Myocyte (in vitro differentiated cells): ENCODE measurements at regions not wholly inside any gene's neighbourhood (a gene's known extent, or its start where the extent isn't known, plus 50 kb on each side); places are given as distances from the start of the nearest gene placed in this dataset.
"Not testable (repeated sequence)": the region's sequence is repeated elsewhere in the genome, so short reads cannot be mapped to it uniquely, and the experiment has no call there.

Experiments used
- DNase-seq: peaks from one replicate; pipeline ENCODE4 v3.0.0-alpha.2; 2012; ENCODE audit warnings: low read depth

DNA sequence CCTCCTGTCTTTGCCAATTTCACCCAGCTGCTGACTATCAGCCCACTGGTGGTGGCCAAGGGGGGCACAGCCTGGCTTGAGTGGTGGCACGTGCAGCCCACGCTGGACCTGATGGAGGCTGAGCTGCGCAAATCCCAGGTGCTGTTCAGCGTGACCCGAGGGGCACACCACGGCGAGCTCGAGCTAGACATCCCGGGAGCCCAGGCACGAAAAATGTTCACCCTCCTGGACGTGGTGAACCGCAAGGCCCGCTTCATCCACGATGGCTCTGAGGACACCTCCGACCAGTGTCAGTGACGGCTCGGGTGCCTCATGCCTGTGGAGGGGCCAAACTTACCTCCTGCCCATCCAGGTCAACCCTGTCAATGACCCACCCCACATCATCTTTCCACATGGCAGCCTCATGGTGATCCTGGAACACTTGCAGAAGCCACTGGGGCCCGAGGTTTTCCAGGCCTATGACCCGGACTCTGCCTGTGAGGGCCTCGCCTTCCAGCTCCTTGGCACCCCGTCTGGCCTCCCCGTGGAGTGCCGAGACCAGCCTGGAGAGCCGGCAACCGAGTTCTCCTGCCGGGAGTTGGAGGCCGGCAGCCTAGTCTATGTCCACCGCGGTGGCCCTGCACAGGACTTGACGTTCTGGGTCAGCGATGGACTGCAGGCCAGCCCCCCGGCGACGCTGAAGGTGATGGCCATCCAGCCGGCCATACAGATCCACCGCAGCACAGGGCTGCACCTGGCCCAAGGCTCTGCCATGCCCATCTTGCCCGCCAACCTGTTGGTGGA, 180.2 kb downstream of the TBC1D2B start:
- DNase-seq, result not testable (repeated sequence)

DNA sequence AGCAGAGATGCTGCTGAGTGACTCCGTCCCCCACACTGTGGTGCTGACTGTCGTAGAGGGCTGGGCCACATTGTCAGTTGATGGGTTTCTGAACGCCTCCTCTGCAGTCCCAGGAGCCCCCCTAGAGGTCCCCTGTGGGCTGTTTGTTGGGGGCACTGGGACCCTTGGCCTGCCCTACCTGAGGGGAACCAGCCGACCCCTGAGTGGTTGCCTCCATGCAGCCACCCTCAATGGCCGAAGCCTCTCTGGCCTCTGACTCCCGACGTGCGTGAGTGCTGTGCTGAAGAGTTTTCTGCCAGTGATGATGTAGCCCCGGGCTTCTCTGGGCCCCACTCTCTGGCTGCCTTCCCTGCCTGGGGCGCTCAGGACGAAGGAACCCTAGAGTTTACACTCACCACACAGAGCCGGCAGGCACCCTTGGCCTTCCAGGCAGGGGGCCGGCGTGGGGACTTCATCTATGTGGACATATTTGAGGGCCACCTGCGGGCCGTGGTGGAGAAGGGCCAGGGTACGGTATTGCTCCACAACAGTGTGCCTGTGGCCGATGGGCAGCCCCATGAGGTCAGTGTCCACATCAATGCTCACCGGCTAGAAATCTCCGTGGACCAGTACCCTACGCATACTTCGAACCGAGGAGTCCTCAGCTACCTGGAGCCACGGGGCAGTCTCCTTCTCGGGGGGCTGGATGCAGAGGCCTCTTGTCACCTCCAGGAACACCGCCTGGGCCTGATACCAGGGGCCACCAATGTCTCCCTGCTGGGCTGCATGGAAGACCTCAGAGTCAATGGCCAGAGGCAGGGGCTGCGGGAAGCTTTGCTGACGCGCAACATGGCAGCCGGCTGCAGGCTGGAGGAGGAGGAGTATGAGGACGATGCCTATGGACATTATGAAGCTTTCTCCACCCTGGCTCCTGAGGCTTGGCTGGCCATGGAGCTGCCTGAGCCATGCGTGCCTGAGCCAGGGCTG, 181.1 kb downstream of the TBC1D2B start:
- not testable (repeated sequence) for DNase-seq

DNA sequence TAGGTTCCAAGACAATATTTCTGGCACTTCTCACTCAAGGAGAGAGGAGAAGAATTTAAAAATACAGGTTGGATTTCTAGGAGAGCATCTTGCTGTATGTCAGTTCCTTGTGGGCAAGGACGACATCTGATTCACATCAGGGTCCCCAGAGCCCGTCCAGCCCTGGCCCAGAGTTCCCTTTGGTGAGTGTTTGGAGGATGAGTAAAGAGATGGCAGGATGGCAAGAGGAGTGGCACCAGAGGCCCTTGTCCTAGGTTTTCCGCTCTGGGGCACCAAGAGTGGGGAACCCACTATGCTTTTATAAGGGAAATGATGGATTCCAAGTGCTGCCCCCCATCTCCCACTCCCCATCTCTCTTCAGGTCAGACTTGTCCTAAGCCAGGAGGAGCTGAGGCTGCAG, 181.8 kb downstream of the TBC1D2B start:
- DNase-seq, result no peak

DNA sequence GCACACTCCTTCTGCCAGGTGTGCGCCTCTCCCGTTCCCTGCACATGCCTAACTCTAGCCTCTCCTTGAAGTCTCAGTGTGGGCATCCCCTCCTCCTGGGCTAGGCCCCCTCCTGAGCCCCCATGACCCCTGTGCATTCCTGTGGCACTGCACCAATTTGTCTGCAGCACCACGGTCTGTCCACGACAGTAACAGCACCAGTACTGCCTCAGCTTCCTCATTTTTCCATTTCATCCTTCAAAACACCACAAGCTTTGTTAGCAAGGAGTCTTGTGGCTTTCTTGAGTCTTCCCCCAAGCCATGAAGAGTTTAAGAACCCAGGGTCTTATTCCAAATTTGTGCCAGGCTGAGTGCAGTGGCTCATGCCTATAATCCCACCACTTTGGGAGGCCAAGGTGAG, 182.4 kb downstream of the TBC1D2B start:
- DNase-seq, result not testable (repeated sequence)

DNA sequence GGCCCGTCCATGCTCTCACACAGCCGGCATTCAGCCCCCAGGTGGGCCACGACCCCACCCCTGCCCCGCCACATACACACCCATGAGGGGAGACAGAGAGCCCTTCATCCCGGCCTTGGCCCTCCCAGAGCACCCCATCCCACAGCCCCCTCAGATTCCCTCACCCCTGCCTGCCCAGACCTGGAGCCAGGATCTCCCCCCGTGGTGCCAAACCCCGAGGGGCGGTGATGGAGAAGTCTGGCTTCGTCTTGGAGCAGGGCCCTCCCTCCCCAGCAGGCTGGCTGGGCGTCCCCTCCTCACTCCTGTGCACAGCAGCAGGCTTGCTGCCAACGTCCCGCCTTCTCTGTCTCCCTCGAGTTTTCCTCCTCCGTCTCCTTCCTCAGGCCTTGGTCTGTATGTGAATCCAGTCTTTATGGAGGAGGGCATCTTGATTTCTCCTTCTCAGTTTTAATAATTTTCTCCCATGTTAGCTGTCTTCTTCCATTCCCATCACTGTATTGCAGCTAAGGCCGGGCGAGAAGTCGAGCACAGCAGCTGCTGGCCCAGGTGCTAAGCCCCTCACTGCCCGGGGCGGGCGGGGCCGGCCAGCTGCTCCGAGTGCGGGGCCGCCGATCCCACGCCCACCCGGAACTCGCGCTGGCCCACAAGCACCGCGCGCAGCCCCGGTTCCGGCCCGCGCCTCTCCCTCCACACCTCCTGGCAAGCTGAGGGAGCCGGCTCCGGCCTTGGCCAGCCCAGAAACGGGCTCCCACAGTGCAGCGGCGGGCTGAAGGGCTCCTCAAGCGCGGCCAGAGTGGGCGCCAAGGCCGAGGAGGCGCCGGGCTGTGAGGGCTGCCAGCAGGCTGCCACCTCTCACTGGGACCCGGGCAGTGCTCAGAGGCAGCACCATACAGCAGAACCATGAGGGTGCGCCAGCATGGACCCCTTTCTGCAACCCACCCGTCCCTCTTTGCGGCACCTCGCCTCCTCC, 183.6 kb downstream of the TBC1D2B start:
- DNase-seq, result peak; percentile 36

DNA sequence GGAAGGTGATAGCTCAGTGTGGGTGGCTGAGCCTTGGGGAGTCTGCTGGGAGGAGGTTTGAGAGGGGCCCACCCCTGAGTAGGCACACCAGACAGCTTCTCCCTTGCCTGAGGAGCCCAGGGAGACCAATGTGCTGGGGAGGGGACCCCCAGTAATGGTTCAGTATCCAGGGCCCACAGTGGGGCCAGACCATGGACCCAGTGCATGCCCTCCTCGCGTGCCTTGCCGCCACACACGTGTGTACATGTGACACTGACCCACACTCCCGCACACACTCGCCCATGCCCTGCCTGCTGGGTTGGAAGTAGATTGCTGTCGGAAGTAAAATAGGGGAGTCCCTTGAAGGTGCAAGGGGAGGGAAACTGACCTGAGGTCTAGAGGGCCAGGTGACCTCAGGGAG, 184.3 kb downstream of the TBC1D2B start:
- not testable (repeated sequence) for DNase-seq

DNA sequence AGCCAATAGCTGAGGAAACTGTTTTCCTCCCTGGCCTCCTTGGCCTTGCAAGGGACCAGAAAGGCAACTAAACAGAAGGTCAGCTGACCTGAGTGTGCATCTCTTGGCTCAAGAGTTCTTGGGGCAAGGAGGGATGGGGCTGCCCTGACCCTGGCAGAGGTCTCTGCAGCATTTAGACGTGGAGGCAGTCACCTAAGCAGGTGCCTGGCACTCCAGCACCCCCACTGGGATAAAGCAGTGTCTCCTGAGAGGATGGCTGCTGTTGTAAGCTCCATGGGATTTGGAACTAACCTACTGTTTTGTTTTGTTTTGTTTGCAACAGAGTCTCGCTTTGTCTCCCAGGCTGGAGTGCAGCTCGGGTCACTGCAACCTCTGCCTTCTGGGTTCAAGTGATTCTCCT, 185.2 kb downstream of the TBC1D2B start:
- DNase-seq, result no peak

DNA sequence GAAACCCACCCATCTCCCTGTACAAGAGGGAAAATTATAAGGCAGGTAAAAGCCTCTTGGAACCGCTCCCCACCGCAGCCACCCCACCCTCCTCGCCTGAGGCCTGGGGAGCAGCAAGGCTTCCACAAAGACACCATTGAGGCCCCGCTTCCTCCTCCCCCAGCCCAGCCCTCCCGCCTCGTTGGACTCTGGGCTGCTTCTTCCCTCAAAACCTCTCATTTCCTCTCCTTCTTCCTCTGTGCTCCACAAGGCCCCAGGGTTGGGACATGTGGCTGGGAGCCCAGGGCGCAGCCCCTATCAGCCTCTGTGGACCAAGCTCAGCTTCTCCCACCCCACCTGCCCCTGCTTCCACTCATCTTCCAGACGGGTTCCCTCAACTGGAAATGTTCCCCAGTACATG, 185.6 kb downstream of the TBC1D2B start:
- DNase-seq, result not testable (repeated sequence)

DNA sequence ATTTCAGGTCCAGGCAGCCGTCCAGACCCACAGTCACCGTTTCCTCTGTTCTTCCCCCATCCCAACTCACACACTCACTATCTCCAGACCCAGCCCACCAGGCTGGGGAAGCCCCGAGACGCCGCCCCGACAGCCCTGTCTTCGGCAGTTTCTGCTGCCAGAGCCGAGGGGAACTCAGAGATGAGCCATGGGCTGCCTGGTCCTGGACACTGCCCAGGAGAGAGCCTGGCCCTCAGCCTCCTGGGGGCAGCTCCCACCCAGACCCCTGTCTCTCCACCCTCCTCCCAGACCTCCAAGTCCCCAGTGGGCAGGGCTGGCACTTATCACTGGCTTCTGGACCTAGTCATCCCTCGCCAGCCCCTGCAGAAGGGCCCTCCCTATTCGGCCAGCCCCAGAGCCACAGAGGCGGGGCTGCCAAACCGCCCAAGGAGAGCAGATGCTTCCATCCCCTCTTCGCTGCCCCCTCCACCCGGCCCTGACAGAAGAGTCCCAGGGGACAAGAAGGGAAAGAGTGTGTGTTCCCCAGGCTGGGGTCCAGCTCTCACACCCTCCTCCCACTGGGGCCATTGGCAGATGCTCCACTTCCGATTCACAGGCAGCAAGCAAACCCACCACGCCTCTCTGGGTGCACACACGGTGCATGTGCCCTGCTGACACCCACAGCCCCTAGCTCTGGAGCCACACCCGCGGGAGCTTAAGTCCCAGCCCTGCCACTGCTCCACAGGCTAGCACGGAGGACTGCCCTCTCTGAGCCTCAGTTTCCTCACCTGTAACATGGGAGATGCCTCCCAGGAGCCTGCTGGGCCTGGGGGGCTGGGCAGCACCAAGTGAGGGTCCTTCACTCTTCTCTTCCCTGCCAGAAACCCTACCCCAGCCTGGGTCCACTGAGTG, 186.4 kb downstream of the TBC1D2B start:
- peak; percentile 96 for DNase-seq

DNA sequence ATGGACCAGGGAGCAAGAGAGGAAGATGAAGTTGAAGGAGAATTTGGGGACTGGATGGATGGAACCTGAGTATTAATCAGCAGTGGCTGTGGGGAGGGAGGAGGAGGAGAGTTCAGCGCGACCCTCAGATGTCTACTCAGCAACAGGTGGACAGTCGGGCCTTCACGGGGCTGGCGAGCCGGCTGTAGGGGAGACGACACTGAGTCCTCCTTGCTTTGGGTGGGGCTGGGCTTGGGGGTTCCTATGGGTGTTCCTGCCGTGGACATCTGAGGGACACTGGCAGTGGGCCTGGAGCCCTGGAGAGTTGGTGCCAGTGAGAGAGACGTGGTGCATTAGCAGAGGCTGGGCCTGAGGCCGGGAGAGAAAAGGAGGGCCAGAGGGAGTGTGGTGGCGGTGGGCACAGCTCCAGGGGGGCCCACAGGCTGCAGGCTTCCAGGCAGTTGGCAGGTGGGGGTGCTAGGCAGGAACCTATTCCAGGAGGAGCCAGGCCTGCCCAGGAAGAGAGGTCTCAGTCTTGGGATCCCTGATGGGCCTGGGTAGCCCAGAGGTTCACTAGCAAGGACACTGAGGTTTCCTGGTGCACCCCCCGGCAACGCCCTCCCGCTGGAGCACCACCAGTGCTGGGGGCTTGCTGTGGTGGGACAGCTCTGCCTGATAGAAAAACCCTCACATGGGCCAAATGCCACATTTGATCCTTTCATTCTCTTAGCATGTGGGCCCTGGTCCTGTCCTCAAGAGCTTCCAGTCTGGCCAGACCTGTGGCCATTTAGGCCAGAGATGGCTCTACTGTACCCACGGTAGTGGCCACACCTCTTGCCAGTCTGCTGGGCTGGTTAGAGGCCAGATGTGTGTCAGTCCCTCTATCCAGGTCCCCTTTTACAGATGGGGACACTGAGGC, 187.4 kb downstream of the TBC1D2B start:
- DNase-seq, result peak; percentile 71

DNA sequence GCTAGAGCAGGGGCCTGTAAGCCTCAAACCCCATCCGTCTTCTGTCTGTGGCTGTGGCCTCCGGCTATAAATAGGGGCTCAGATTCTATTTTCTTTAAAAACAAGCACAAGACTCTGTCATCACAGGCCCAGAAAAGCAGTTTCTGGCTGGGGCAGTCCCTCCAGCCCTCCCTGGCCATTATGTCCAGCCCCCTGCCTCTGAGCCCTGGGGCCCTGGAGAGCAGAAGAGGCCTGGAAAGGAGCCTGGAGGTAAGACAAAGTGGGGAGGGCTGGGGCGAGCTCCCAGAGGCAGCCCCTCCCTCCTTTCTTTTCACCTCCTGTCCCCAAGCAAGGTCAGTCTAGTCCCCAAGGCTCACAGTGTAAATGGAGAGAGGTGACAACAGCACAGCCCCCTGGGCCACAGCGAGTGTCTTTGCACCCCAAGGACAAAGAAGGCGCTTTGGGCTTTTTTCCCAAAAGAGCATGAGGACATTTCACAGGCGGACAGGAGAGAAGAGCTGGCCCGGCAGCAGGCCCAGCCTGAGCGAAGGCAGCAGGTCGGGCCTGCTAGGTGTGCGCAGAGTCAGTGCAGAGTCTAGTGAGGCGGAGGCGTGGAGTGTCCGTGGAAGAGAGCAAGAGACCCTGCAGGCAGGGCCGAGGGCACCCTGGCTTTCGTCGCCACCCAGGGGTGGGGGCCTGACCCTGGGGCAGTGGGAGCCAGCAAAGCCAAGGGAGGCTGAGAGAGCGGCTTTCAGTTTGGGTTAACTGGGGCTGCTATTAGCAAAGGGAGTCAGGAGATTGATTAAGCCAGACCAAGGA, 188.3 kb downstream of the TBC1D2B start:
- peak; percentile 75 for DNase-seq

DNA sequence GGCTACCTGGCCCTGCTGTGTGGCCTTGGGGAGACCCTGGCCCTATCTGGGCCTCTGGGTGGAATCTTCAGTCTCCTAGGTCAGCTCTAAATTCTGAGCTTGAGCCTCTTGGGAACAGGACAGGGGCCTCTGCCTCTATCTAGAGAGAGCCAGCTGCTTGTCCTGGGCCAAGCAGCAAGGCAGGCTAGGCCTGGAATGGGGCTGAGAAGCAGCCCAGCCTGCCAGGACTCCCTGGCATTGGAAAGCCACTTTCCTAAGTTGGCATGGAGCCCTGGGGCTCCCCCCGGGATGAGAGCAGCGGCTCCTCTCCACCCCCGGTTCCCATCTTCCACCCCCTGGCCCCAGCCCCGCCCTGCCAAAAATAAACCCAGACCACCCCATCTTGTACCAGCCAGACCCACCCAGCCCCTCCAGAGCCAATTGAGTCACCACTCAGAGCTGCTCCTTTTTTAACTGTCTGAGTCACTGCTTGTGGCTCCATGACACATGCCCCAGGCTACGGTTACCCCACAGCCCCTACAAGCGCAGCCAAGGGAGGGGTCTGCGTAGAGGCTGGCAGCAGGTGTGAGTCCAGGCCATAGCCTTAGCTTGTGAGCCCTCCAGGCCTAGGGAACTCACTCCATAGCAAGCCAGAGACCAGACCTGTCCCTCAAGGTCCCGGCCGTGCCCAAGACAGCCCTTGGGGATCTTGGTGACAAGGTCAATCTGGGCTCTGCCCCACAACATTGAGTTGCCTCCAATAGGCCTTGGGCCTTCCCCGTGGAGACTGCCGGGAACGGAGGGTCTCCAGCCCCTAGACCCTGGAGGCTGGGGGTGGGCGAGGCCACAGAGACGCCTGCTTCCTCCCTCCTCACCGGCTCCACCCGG, 189.7 kb downstream of the TBC1D2B start:
- peak; percentile 67 for DNase-seq

DNA sequence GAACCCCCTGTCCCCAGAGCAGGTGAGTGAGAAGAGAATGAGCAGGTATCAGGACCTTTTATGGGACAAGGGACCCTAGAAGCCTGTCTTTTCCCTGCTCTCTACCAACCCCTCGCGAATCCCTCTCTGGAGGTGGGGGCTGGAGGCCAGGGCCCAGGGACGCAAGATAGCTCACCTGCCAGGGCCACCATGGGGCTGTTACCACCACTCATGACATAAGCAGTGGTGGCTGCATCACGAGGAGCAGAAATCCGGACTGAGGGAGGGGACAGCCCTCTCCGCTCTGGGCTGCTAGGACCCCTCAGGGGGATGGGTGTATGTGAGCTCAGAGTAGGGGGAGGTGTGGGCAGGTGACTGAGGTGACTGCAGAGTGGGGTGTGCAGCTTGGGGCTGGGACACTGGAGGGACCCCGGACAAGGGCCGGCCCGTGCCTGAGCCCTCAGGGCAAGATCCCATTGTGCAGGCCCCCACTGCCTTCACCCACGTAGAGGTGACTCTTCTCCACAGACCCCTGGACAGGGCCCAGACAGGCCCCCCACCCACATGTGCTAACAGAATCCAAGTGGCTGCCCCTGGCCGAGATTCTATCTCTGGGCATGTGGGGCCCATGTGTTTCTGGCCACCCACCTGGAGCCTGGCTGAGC, 190.6 kb downstream of the TBC1D2B start:
- no peak for DNase-seq

DNA sequence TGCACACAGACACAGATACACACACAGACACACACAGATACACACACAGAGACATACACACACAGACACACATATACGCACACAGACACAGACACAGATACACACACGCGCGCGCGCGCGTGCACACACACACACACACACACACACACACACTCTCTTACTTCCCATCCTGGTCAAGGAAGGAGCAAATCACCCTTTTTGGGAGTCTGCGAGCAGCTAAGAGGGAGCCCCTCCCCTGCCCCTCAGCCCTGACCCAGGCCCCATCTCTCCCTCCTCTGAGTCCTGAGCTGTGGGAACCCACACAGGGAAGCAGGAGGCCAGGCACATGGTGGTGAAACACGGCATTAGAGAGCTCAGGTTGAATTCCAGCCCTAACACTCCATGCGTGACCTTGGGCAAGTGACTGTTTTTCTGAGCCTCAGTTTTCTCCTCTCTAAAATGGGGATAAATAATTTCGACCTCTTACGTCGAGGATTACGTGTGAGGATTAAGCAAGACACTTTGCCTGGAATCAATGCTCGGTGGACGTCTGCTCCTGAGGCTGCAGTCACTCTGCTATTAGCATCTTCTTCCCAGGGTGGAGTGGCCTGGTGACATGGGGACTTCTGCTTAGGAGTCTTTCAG, 191.5 kb downstream of the TBC1D2B start:
- DNase-seq, result not testable (repeated sequence)

DNA sequence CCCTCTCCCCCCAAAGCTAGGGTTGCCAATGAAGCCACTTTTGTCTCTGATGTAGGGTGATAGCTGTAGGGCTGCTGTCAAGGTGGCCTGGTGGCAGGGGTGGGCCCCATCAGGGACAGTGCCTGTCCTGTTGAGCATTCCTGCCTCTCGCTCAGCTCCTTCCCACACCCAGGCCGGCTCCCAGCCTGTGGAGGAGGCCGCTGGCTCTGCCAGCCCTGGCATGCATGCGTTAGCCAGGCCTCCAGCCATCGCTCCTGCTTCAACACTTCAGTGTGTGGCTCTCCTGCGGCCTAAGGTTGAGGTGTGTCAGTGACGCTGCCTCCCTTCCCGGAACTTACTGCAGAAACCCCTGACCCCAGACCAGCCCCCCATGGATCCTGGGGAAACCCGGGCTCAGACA, 194.5 kb downstream of the TBC1D2B start:
- not testable (repeated sequence) for DNase-seq

DNA sequence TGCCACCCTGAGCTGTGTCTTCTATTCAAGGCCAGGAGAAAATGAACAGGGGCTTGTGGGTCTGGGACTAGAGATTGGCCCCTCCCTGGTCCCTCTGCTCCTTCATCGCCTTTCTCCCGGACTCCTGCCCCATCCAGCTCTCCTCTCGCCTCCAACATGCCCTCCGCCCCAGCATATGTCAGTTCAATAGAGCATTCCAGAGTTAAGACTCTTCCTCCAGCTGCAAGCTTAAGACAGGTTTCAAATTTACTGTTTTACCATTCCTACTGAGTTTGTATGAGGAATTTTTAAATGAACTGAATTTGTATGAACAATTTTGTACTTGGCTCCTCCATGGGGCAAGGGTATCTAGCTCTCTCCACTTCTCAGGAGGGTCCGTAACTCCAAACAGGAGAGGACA, 195.6 kb downstream of the TBC1D2B start:
- DNase-seq, result no peak
